Esophagus (tissue), 2 donors: ENCODE measurements at regions not wholly inside any gene's neighbourhood (a gene's known extent, or its start where the extent isn't known, plus 50 kb on each side); places are given as distances from the start of the nearest gene placed in this dataset.

Source experiments
- H3K27ac ChIP-seq, 2 donors: one replicate each; pipeline ENCODE4 v1.5.1; 2013; ENCODE audit warnings: low read depth in 2 of 2, mild to moderate bottlenecking in 2 of 2, inconsistent platforms in 1 of 2, low read length in 1 of 2, moderate library complexity in 1 of 2
- H3K27me3 ChIP-seq, 2 donors: one replicate each; pipeline ENCODE4 v1.6.1; 2013; ENCODE audit warnings: low read length in 2 of 2, control low read depth in 1 of 2, mild to moderate bottlenecking in 1 of 2; ENCODE audit not compliant: insufficient read depth in 2 of 2, control insufficient read depth in 1 of 2
- H3K36me3 ChIP-seq, 2 donors: one replicate each; pipeline ENCODE4 v1.6.1; 2013; ENCODE audit warnings: low read length in 1 of 2; ENCODE audit not compliant: control insufficient read depth in 2 of 2, insufficient read depth in 2 of 2
- H3K4me1 ChIP-seq, 2 donors: one replicate each; pipeline ENCODE4 v1.6.1; 2013; ENCODE audit warnings: low read length in 1 of 2; ENCODE audit not compliant: control insufficient read depth in 2 of 2, insufficient read depth in 2 of 2
- H3K4me3 ChIP-seq, 2 donors: one replicate each; pipeline ENCODE4 v1.5.1; 2013; ENCODE audit warnings: low read length in 2 of 2, mild to moderate bottlenecking in 2 of 2, low read depth in 1 of 2, moderate library complexity in 1 of 2
- H3K9me3 ChIP-seq, 2 donors: one replicate each; pipeline ENCODE4 v1.6.1; 2013; ENCODE audit warnings: mild to moderate bottlenecking in 2 of 2, low read depth in 1 of 2, low read length in 1 of 2, moderate library complexity in 1 of 2; ENCODE audit not compliant: control insufficient read depth in 2 of 2, insufficient read depth in 1 of 2
- WGBS, 2 donors: extraction: QIAGEN DNeasy Blood & Tissue Kit; methylation state at CpG; one replicate each; pipeline ENCODE4 v1.1.7; 2013; 5-methylcytosine and 5-hydroxymethylcytosine counted together
- donor health status: healthy with polysubstance abuse.
- donor health status: Bipolar disorder and iron deficiency.

- H3K36me3 ChIP-seq = no peaks in the 10 kb centered on the region
- no peak overlapping the region for H3K4me3 ChIP-seq
- H3K9me3 ChIP-seq = no peaks in the 10 kb centered on the region
- no peak overlapping the region for H3K27ac ChIP-seq
- no peaks in the 10 kb centered on the region for H3K27me3 ChIP-seq
- no peaks in the 10 kb centered on the region for H3K4me1 ChIP-seq
Measured at GRCh38 chr6:140867336-140867735, 1265.4 kb upstream of the GJE1 start.

DNA sequence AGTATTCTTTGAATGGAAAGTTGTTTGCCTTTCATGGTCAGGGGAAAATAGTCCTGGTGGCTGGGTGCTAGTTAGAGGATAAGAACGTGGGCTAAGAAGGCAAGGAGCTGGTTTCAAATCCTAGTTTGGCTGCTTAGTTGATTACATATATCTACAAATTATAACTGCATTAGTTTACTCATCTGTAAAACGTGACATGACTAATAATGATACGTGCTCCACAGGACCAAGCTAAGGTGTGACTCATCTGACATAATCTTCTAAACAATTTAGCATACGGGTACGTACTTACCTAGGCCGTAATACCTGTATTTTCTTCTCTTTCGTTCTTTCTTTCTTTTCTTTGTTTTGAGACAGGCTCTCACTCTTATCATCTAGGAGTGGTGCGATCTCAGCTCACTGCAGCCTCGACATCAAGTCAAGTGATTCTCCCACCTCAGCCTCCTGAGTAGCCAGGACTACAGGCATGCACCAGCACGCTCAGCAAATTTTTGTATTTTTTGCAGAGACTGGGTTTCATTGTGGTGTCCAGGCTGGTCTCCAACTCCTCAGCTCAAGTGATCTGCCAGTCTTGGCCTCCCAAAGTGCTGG lies 1274.2 kb upstream of the GJE1 start:
- no peaks in the 10 kb centered on the region for H3K9me3 ChIP-seq
- no peaks in the 10 kb centered on the region for H3K27me3 ChIP-seq
- WGBS, 2 donors = 53 to 58% methylated on average over 10 of the region's 10 CpGs
- H3K4me1 ChIP-seq = peaks cover 0 to 2% of the 10 kb centered on the region in 2 donors
- H3K27ac ChIP-seq = peak overlapping the region; percentile 67 to 73
- no peaks in the 10 kb centered on the region for H3K36me3 ChIP-seq
- H3K4me3 ChIP-seq = no peak overlapping the region

- Histone ChIP-seq H3K4me3 (no peak overlapping the region), H3K36me3 (no peaks in the 10 kb centered on the region), H3K27me3 (no peaks in the 10 kb centered on the region), H3K9me3 (no peaks in the 10 kb centered on the region), H3K4me1 (peaks cover 0 to 2% of the 10 kb centered on the region in 2 donors), H3K27ac (peak overlapping the region in 1 of 2 donors; percentile 22)
- whole genome bisulfite sequencing, 2 donors = 32 to 55% methylated on average over 1 of the region's 1 CpG
Measured at GRCh38 chr6:140857739-140858380, 1274.9 kb upstream of the GJE1 start.

GRCh38 chr6:140855520-140855919 lies 1277.2 kb upstream of the GJE1 start:
- Histone ChIP-seq H3K4me3 (no peak overlapping the region), H3K27ac (no peak overlapping the region), H3K9me3 (no peaks in the 10 kb centered on the region), H3K36me3 (no peaks in the 10 kb centered on the region), H3K4me1 (peaks cover 0 to 2% of the 10 kb centered on the region in 2 donors), H3K27me3 (no peaks in the 10 kb centered on the region)

DNA sequence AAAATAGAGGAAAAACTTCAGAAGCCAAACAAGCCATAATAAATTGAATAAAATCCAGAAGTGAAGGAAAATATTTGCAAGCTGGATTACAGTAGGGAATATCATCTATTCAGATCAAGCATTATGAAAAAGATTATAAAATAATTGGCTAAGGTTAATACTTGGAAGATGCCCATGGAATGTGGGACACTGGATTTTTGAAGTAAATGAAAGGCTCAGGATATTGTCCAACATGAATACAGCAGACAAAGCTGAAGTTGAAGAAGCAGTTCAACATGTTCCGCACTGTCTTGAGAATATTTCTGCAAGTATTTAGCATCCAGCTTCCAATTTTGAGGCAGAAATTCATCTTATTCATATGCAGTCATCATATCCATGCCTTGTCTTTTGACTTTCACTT lies 1278.4 kb upstream of the GJE1 start:
- Histone ChIP-seq H3K27ac (no peak overlapping the region), H3K4me1 (peaks cover 0 to 2% of the 10 kb centered on the region in 2 donors), H3K4me3 (no peak overlapping the region), H3K36me3 (no peaks in the 10 kb centered on the region), H3K27me3 (no peaks in the 10 kb centered on the region), H3K9me3 (no peaks in the 10 kb centered on the region)
- WGBS, 2 donors = 39 to 63% methylated on average over 1 of the region's 1 CpG

DNA sequence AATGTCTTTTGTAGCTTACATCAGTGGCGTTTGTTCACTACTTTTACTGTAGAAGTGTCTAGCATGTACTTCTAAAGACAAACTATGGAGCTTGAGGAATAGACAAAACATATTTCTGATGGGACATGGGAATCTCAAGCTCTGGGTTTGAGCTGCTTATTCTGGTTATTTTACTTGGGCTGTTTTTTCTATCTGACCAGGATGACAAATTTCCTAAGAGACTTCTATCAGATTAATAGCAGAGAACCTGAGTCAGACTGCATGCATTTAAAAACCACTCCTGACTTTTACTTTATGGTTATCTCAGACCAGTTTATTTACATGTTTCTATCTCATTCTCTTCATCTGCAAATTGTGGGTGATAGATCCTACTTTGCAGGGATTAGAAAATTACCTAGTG lies 1282.3 kb upstream of the GJE1 start:
- WGBS, 2 donors = 85 to 88% methylated on average over 1 of the region's 1 CpG
- Histone ChIP-seq H3K36me3 (no peaks in the 10 kb centered on the region), H3K9me3 (no peaks in the 10 kb centered on the region), H3K27me3 (no peaks in the 10 kb centered on the region), H3K4me1 (no peaks in the 10 kb centered on the region), H3K4me3 (no peak overlapping the region), H3K27ac (no peak overlapping the region)

GRCh38 chr6:140849456-140849855 lies 1283.3 kb upstream of the GJE1 start:
- H3K4me3 ChIP-seq = no peak overlapping the region
- no peaks in the 10 kb centered on the region for H3K4me1 ChIP-seq
- H3K9me3 ChIP-seq = no peaks in the 10 kb centered on the region
- 46 to 65% methylated on average over 1 of the region's 1 CpG for WGBS, 2 donors
- no peaks in the 10 kb centered on the region for H3K27me3 ChIP-seq
- H3K27ac ChIP-seq = no peak overlapping the region
- no peaks in the 10 kb centered on the region for H3K36me3 ChIP-seq

- WGBS, 2 donors = 80 to 83% methylated on average over 2 of the region's 2 CpGs
- Histone ChIP-seq H3K4me1 (no peaks in the 10 kb centered on the region), H3K36me3 (no peaks in the 10 kb centered on the region), H3K4me3 (no peak overlapping the region), H3K27me3 (no peaks in the 10 kb centered on the region), H3K27ac (no peak overlapping the region), H3K9me3 (no peaks in the 10 kb centered on the region)
Measured at GRCh38 chr6:140847262-140847645, 1285.5 kb upstream of the GJE1 start.

DNA sequence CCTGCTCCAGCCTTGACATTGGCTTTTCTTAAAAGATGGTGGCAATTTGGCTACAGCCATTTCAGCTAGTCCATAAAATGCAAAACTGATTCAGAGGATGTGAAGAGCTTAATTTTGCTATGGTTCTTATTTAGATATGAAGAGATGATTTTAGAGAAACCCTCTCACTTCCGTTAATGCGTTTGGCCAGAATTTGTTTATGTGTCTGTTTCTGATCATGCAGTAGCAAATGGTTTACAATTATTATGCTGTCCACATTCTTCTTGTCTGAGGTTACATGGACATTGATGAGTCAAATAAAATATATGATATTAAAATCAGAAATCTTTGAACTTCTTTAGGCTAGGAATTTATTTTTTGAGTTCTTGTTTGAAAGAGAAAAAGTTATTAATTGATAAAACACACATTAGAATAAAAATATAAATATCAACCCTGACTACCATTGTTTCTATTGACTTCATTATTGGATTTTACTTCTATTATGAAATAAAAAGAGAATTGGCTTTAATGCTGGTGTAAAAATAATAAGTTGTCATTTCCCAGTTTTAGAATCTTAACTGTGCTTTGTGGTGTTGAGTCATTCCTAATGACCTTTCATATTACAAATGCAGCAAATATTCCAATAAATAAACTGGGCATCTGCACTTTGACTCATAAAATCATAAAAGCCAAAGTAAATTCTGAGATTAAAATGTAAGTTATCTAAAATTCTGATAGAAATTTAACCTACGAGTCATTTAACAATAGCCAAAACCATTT lies 1286.0 kb upstream of the GJE1 start:
- no peaks in the 10 kb centered on the region for H3K4me1 ChIP-seq
- H3K4me3 ChIP-seq = no peak overlapping the region
- no peaks in the 10 kb centered on the region for H3K36me3 ChIP-seq
- no peaks in the 10 kb centered on the region for H3K9me3 ChIP-seq
- no peaks in the 10 kb centered on the region for H3K27me3 ChIP-seq
- H3K27ac ChIP-seq = no peak overlapping the region
- WGBS, 2 donors = 75 to 86% methylated on average over 3 of the region's 3 CpGs

GRCh38 chr6:140845701-140846100 lies 1287.0 kb upstream of the GJE1 start:
- Histone ChIP-seq H3K4me1 (no peaks in the 10 kb centered on the region), H3K4me3 (no peak overlapping the region), H3K36me3 (no peaks in the 10 kb centered on the region), H3K9me3 (no peaks in the 10 kb centered on the region), H3K27me3 (no peaks in the 10 kb centered on the region), H3K27ac (no peak overlapping the region)
- WGBS, 2 donors = 72 to 73% methylated on average over 1 of the region's 1 CpG
